KMS-11 (cell line): ENCODE measurements at regions not wholly inside any gene's neighbourhood (a gene's known extent, or its start where the extent isn't known, plus 50 kb on each side); places are given as distances from the start of the nearest gene placed in this dataset.

ENCODE experiments used
- H2AFZ ChIP-seq: fragments of 200-600 bp; sonication (generic); 2 replicates; pipeline ENCODE4 v1.6.1; 2016; ENCODE audit warnings: antibody characterized with exemption, mixed run types, low read depth
- H3K27ac ChIP-seq: fragments of 200-600 bp; sonication (generic); 2 replicates; pipeline ENCODE4 v1.6.1; 2016; ENCODE audit warnings: mild to moderate bottlenecking, mixed run types
- H3K27me3 ChIP-seq: fragments of 200-600 bp; sonication (generic); 2 replicates; pipeline ENCODE4 v1.6.1; 2017; ENCODE audit warnings: mild to moderate bottlenecking, low read depth, mixed run types, moderate library complexity; ENCODE audit not compliant: insufficient read depth
- H3K36me3 ChIP-seq: fragments of 200-600 bp; sonication (generic); 2 replicates; pipeline ENCODE4 v1.6.1; 2017; ENCODE audit warnings: mild to moderate bottlenecking, mixed run types; ENCODE audit not compliant: insufficient read depth
- H3K4me1 ChIP-seq: fragments of 200-600 bp; sonication (generic); 2 replicates; pipeline ENCODE4 v1.6.1; 2016; ENCODE audit warnings: mild to moderate bottlenecking, low read depth, mixed run types; ENCODE audit not compliant: poor library complexity, severe bottlenecking
- H3K4me2 ChIP-seq: fragments of 200-600 bp; sonication (generic); 2 replicates; pipeline ENCODE4 v1.7.0; 2016; ENCODE audit warnings: mild to moderate bottlenecking, mixed run types
- H3K4me3 ChIP-seq: fragments of 200-600 bp; sonication (generic); IDR thresholded peaks from 2 replicates; pipeline ENCODE4 v1.6.1; 2017; ENCODE audit warnings: low read depth, low read length, mixed read lengths; ENCODE audit not compliant: insufficient read depth
- H3K79me2 ChIP-seq: fragments of 200-600 bp; sonication (generic); 2 replicates; pipeline ENCODE4 v1.6.1; 2016; ENCODE audit warnings: low read depth, mixed run types; ENCODE audit not compliant: insufficient read depth
- H3K9ac ChIP-seq: fragments of 200-600 bp; sonication (generic); 2 replicates; pipeline ENCODE4 v1.6.1; 2016; ENCODE audit warnings: mild to moderate bottlenecking, mixed run types
- H4K20me1 ChIP-seq: fragments of 200-600 bp; sonication (generic); 2 replicates; pipeline ENCODE4 v1.6.1; 2016; ENCODE audit warnings: mild to moderate bottlenecking, mixed run types; ENCODE audit not compliant: insufficient read depth
- TF ChIP-seq, protein P1 (sequence below): fragments of 200-600 bp; sonication (generic); conservative IDR thresholded peaks from 2 replicates; pipeline ENCODE4 v1.6.1; 2017; ENCODE audit warnings: low read depth, mild to moderate bottlenecking, antibody characterized with exemption, low read length, moderate library complexity, mixed read lengths

DNA sequence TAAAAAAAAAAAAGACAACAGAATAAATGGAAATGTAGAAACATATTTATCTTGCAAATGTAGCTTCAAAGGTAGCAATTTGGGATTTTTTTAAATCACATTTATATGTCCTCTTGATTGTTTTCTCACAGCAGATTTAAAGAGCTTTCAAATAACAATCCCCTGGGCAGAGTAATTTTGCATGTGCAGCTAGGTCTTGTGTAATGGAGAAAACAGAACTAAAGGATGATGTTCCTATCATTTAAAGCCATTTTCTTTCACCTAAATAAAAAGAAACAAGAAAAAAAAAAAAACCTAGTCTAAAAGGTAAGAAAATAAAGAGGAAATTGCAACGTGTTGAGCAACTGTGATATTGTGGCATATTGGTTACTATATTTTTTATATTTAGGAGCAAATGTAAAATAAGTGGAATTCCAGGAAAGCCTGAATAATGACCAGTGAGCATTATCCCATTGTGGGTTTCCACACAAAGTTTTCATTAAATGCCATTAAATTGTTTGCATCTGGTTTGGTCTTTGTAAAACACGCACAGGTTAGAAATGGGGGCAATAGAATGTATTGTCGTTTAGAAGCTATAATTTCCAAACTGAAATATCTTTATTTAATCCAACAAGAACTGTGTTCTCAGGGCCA is 215.6 kb downstream of the SLC6A15 start:
- Histone ChIP-seq H4K20me1 (no peaks in the 10 kb centered on the region), H3K27ac (no peak overlapping the region), H3K9ac (no peak overlapping the region), H2AFZ (no peak overlapping the region), H3K4me3 (no peak overlapping the region), H3K79me2 (no peaks in the 10 kb centered on the region), H3K36me3 (no peaks in the 10 kb centered on the region), H3K27me3 (no peaks in the 10 kb centered on the region), H3K4me1 (no peaks in the 10 kb centered on the region), H3K4me2 (no peak overlapping the region)
- TF ChIP-seq, protein P1, sequence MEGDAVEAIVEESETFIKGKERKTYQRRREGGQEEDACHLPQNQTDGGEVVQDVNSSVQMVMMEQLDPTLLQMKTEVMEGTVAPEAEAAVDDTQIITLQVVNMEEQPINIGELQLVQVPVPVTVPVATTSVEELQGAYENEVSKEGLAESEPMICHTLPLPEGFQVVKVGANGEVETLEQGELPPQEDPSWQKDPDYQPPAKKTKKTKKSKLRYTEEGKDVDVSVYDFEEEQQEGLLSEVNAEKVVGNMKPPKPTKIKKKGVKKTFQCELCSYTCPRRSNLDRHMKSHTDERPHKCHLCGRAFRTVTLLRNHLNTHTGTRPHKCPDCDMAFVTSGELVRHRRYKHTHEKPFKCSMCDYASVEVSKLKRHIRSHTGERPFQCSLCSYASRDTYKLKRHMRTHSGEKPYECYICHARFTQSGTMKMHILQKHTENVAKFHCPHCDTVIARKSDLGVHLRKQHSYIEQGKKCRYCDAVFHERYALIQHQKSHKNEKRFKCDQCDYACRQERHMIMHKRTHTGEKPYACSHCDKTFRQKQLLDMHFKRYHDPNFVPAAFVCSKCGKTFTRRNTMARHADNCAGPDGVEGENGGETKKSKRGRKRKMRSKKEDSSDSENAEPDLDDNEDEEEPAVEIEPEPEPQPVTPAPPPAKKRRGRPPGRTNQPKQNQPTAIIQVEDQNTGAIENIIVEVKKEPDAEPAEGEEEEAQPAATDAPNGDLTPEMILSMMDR = no peak

DNA sequence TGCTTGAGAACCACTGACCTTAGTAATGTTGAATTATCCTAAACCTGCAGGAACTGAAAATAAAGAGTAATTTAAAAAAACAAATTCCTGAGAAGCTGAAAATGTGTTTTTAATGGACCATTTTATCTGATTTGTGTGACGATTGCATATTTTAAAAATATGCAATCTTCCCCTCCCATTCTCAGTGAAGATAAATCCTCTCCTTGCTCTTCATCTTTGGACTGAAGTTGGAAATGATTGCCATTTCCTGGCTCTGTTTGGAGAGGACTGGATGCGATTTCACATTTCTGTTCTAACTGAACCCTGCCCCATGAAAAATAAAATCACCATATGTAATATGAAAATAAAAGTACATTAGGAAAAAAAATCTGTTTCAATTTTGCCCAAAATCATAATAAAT is 216.3 kb downstream of the SLC6A15 start:
- H3K27me3 ChIP-seq = no peaks in the 10 kb centered on the region
- no peaks in the 10 kb centered on the region for H3K79me2 ChIP-seq
- no peak overlapping the region for H3K4me2 ChIP-seq
- H2AFZ ChIP-seq = no peak overlapping the region
- H3K4me3 ChIP-seq = no peak overlapping the region
- TF ChIP-seq, protein P1 = no peak
- no peaks in the 10 kb centered on the region for H3K36me3 ChIP-seq
- H4K20me1 ChIP-seq = no peaks in the 10 kb centered on the region
- no peaks in the 10 kb centered on the region for H3K4me1 ChIP-seq
- no peak overlapping the region for H3K27ac ChIP-seq
- no peak overlapping the region for H3K9ac ChIP-seq

DNA sequence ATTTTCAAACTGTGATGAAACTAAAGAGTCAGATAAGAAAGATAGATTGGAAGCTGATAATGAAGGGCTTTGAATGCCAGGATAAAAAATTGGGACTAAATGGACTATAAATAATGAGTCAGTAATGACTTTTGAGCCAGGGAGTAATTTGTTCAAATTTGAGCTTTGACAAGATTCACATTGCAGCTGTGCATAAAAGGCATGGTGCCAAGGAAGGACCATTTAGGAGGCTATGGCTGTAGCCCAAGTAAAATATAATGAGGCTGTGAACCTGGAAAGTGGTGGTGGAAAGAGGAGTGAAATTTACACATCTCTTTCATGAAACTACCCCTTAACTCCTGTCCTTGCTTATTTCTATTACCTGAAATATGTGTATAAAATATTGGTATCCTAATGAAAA is 218.5 kb downstream of the SLC6A15 start:
- TF ChIP-seq, protein P1 = no peak
- Histone ChIP-seq H2AFZ (no peak overlapping the region), H3K4me1 (no peaks in the 10 kb centered on the region), H3K9ac (no peak overlapping the region), H3K79me2 (no peaks in the 10 kb centered on the region), H3K36me3 (no peaks in the 10 kb centered on the region), H3K4me3 (no peak overlapping the region), H3K27ac (no peak overlapping the region), H4K20me1 (no peaks in the 10 kb centered on the region), H3K4me2 (no peak overlapping the region), H3K27me3 (no peaks in the 10 kb centered on the region)

GRCh38 chr12:84692071-84692470 is 220.5 kb downstream of the SLC6A15 start:
- TF ChIP-seq, protein P1 = no peak

More at GRCh38 chr12:84692071-84692470, 220.5 kb downstream of the SLC6A15 start:
- Histone ChIP-seq H3K27me3 (no peaks in the 10 kb centered on the region), H3K4me1 (no peaks in the 10 kb centered on the region), H3K4me2 (no peak overlapping the region), H3K36me3 (no peaks in the 10 kb centered on the region), H4K20me1 (no peaks in the 10 kb centered on the region), H3K27ac (no peak overlapping the region), H3K79me2 (no peaks in the 10 kb centered on the region), H3K4me3 (no peak overlapping the region), H3K9ac (no peak overlapping the region), H2AFZ (no peak overlapping the region)
